IMR-90 (cell line): ENCODE measurements at regions not wholly inside any gene's neighbourhood (a gene's known extent, or its start where the extent isn't known, plus 50 kb on each side); places are given as distances from the start of the nearest gene placed in this dataset.

ENCODE experiments used
- ATAC-seq: fragments of 200-7000 bp; cut with Tn5 transposase; 2 replicates; pipeline ENCODE4 v1.9.1; 2020; ENCODE audit warnings: low read depth, mild to moderate bottlenecking, moderate library complexity
- BruUV-seq: library from RNA; stranded (reverse); fragments of 400-500 nt; replicated peaks from 2 replicates; lab custom pipeline; 2021; lab: Mats Ljungman, UMichigan
- CTCF ChIA-PET: fragments of 300-600 bp; formaldehyde crosslinking; extraction: SDS; loops from one replicate; lab custom pipeline; 2021; ENCODE audit warnings: antibody characterized with exemption; lab: Yijun Ruan, JAX
- POLR2A ChIA-PET: fragments of 300-600 bp; sonication (Branson Sonifier 250); formaldehyde crosslinking; loops from one replicate; lab custom pipeline; 2022; ENCODE audit warnings: antibody characterized with exemption; ENCODE audit not compliant: unreplicated experiment; lab: Charles Lee
- DNase-seq: peaks from one replicate; pipeline ENCODE4 v3.0.0; 2013
- H2AFZ ChIP-seq: replicated peaks from 2 replicates; pipeline ENCODE3; 2013; ENCODE audit warnings: low read length, mild to moderate bottlenecking; ENCODE audit not compliant: poor library complexity
- H2AK5ac ChIP-seq: 2 replicates; pipeline ENCODE4 v1.6.1; 2013; ENCODE audit warnings: low read depth, low read length, inconsistent platforms
- H2AK9ac ChIP-seq: replicated peaks from 2 replicates; pipeline ENCODE3; 2013; ENCODE audit warnings: mild to moderate bottlenecking, low read depth, low read length, moderate library complexity; ENCODE audit not compliant: poor library complexity
- H2BK120ac ChIP-seq: 2 replicates; pipeline ENCODE4 v1.6.1; 2013; ENCODE audit warnings: low read depth, low read length, inconsistent platforms
- H2BK15ac ChIP-seq: 3 replicates; pipeline ENCODE4 v1.6.1; 2013; ENCODE audit warnings: low read depth, low read length, inconsistent platforms
- H2BK20ac ChIP-seq: 2 replicates; pipeline ENCODE4 v1.6.1; 2013; ENCODE audit warnings: low read depth, mild to moderate bottlenecking, inconsistent platforms, low read length, moderate library complexity
- H2BK5ac ChIP-seq: 2 replicates; pipeline ENCODE4 v1.6.1; 2013; ENCODE audit warnings: mild to moderate bottlenecking, low read depth, low read length, inconsistent platforms; ENCODE audit not compliant: poor library complexity, severe bottlenecking
- H3K14ac ChIP-seq: replicated peaks from 2 replicates; pipeline ENCODE4 v1.6.1; 2013; ENCODE audit warnings: low read depth, low read length, inconsistent platforms
- H3K18ac ChIP-seq: 2 replicates; pipeline ENCODE4 v1.6.1; 2013; ENCODE audit warnings: low read depth, low read length, control low read depth
- H3K23ac ChIP-seq: 2 replicates; pipeline ENCODE4 v1.6.1; 2013; ENCODE audit warnings: low read depth, low read length, inconsistent platforms
- H3K27ac ChIP-seq: 2 replicates; pipeline ENCODE4 v1.5.1; 2013; ENCODE audit warnings: mild to moderate bottlenecking, control low read depth, low read length; ENCODE audit not compliant: insufficient read depth
- H3K27me3 ChIP-seq: 2 replicates; pipeline ENCODE4 v1.6.1; 2013; ENCODE audit warnings: low read length; ENCODE audit not compliant: control insufficient read depth, insufficient read depth
- H3K36me3 ChIP-seq: 2 replicates; pipeline ENCODE4 v1.6.1; 2013; ENCODE audit warnings: low read length, mixed read lengths; ENCODE audit not compliant: control insufficient read depth, insufficient read depth
- H3K4ac ChIP-seq: 2 replicates; pipeline ENCODE4 v1.6.1; 2013; ENCODE audit warnings: low read depth, low read length, inconsistent platforms
- H3K4me1 ChIP-seq: 2 replicates; pipeline ENCODE4 v1.6.1; 2013; ENCODE audit warnings: low read length, mixed read lengths; ENCODE audit not compliant: control insufficient read depth, insufficient read depth
- H3K4me2 ChIP-seq: 2 replicates; pipeline ENCODE4 v1.6.1; 2013; ENCODE audit warnings: low read depth, mild to moderate bottlenecking, control low read depth, low read length, moderate library complexity
- H3K4me3 ChIP-seq: 2 replicates; pipeline ENCODE4 v1.5.1; 2013; ENCODE audit warnings: low read depth, mild to moderate bottlenecking, control low read depth, low read length, moderate library complexity; ENCODE audit not compliant: insufficient read depth
- H3K56ac ChIP-seq: 2 replicates; pipeline ENCODE4 v1.6.1; 2013; ENCODE audit warnings: low read length, inconsistent platforms; ENCODE audit not compliant: insufficient read depth; ENCODE audit errors: extremely low read depth
- H3K79me1 ChIP-seq, 2 experiments: 2 replicates each; pipeline ENCODE4 v1.6.1; 2013; ENCODE audit warnings: low read length in 2 of 2, inconsistent platforms in 1 of 2, low read depth in 1 of 2
- H3K9ac ChIP-seq: 2 replicates; pipeline ENCODE4 v1.6.1; 2013; ENCODE audit warnings: low read depth, low read length, control low read depth
- H3K9me1 ChIP-seq: 2 replicates; pipeline ENCODE4 v1.6.1; 2013; ENCODE audit warnings: low read length, inconsistent platforms; ENCODE audit not compliant: insufficient read depth
- H3K9me3 ChIP-seq: 2 replicates; pipeline ENCODE4 v1.6.1; 2013; ENCODE audit warnings: low read length; ENCODE audit not compliant: control insufficient read depth, insufficient read depth
- H4K20me1 ChIP-seq: 2 replicates; pipeline ENCODE4 v1.6.1; 2013; ENCODE audit warnings: low read length, inconsistent platforms; ENCODE audit not compliant: insufficient read depth
- H4K5ac ChIP-seq: 2 replicates; pipeline ENCODE4 v1.6.1; 2013; ENCODE audit warnings: mild to moderate bottlenecking, low read depth, low read length, control low read depth
- H4K8ac ChIP-seq, 2 experiments: 2 replicates each; pipeline ENCODE4 v1.6.1; 2013; ENCODE audit warnings: low read depth in 2 of 2, low read length in 2 of 2, control low read depth in 1 of 2, inconsistent platforms in 1 of 2
- H4K91ac ChIP-seq: 2 replicates; pipeline ENCODE4 v1.6.1; 2013; ENCODE audit warnings: low read depth, low read length, inconsistent platforms; ENCODE audit not compliant: insufficient read depth
- BHLHE40 ChIP-seq: fragments of 150-350 bp; IDR thresholded peaks from 2 replicates; pipeline ENCODE4 v1.6.1; 2016; ENCODE audit warnings: mild to moderate bottlenecking, low read depth, low read length
- CEBPB ChIP-seq: IDR thresholded peaks from 2 replicates; pipeline ENCODE4 v1.6.1; 2012; ENCODE audit warnings: low read depth, low read length, improper control_type of control experiment
- CHD1 ChIP-seq: IDR thresholded peaks from 2 replicates; pipeline ENCODE4 v1.6.1; 2012; ENCODE audit warnings: low read depth, low read length, improper control_type of control experiment
- FOS ChIP-seq: fragments of 150-350 bp; IDR thresholded peaks from 2 replicates; pipeline ENCODE4 v1.6.1; 2016; ENCODE audit warnings: low read depth, low read length
- MAFK ChIP-seq: IDR thresholded peaks from 2 replicates; pipeline ENCODE4 v1.6.1; 2012; ENCODE audit warnings: low read depth, low read length, improper control_type of control experiment
- MAZ ChIP-seq: IDR thresholded peaks from 2 replicates; pipeline ENCODE4 v1.6.1; 2012; ENCODE audit warnings: low read depth, mild to moderate bottlenecking, low read length, improper control_type of control experiment, moderate library complexity, borderline replicate concordance
- MXI1 ChIP-seq: IDR thresholded peaks from 2 replicates; pipeline ENCODE4 v1.6.1; 2012; ENCODE audit warnings: low read depth, mild to moderate bottlenecking, low read length, moderate library complexity, borderline replicate concordance
- NFE2L2 ChIP-seq: fragments of 150-350 bp; IDR thresholded peaks from 2 replicates; pipeline ENCODE4 v1.6.1; 2016; ENCODE audit warnings: low read depth, mild to moderate bottlenecking, low read length
- POLR2A ChIP-seq: IDR thresholded peaks from 2 replicates; pipeline ENCODE4 v1.6.1; 2012; ENCODE audit warnings: mild to moderate bottlenecking, low read depth, low read length
- RAD21 ChIP-seq: IDR thresholded peaks from 2 replicates; pipeline ENCODE4 v1.6.1; 2012; ENCODE audit warnings: low read length, improper control_type of control experiment
- RCOR1 ChIP-seq: IDR thresholded peaks from 2 replicates; pipeline ENCODE4 v1.6.1; 2012; ENCODE audit warnings: mild to moderate bottlenecking, low read length, improper control_type of control experiment; ENCODE audit not compliant: insufficient replicate concordance
- RFX5 ChIP-seq: IDR thresholded peaks from 2 replicates; pipeline ENCODE4 v1.8.0; 2012; ENCODE audit warnings: low read depth, mild to moderate bottlenecking, low read length, moderate library complexity
- SMC3 ChIP-seq: fragments of 150-350 bp; IDR thresholded peaks from 2 replicates; pipeline ENCODE4 v1.6.1; 2016; ENCODE audit warnings: low read depth, mild to moderate bottlenecking, antibody characterized with exemption, low read length, moderate library complexity
- WGBS, 2 experiments: methylation state at CpG; one replicate each; pipeline versions ENCODE4 v1.1.5 to v1.1.7; 2013; ENCODE audit warnings: missing lambda C conversion rate in 2 of 2; ENCODE audit not compliant: insufficient read length in 1 of 2; ENCODE audit errors: extremely low coverage in 2 of 2; 5-methylcytosine and 5-hydroxymethylcytosine counted together
- dilution Hi-C: fragments of 300-500 bp; cut with HindIII; formaldehyde crosslinking; loops from one replicate; pipeline ENCODE4 v1.14.3; 2018; ENCODE audit warnings: low sequenced_read_pairs; ENCODE audit not compliant: unreplicated experiment
- in situ Hi-C: fragments of 300-500 bp; cut with MboI; formaldehyde crosslinking; loops from 3 replicates; pipeline ENCODE4 v1.14.3; 2019; ENCODE audit warnings: low sequenced_read_pairs, inconsistent platforms, mixed read lengths
- intact Hi-C: fragments of 100-400 bp; cut with micrococcal nuclease; formaldehyde crosslinking; loops from 2 replicates; pipeline ENCODE4 v1.10.0; 2022
- TF ChIP-seq, protein P1 (sequence below): fragments of 150-350 bp; IDR thresholded peaks from 2 replicates; pipeline ENCODE4 v1.6.1; 2017; ENCODE audit warnings: mild to moderate bottlenecking, antibody characterized with exemption, low read length, low read depth
- TF ChIP-seq, protein P2 (sequence below): conservative IDR thresholded peaks from 2 replicates; pipeline ENCODE4 v1.5.1; 2012; ENCODE audit warnings: mild to moderate bottlenecking, low read depth, low read length, improper control_type of control experiment
- TF ChIP-seq, protein P3 (sequence below): fragments of 150-350 bp; IDR thresholded peaks from 2 replicates; pipeline ENCODE4 v1.6.1; 2016; ENCODE audit warnings: low read depth, mild to moderate bottlenecking, low read length, moderate library complexity, borderline replicate concordance

GRCh38 chr10:64659311-64659710, 1138.1 kb downstream of the REEP3 start:
- H3K79me1 ChIP-seq: no peaks in the 10 kb centered on the region
- in situ Hi-C loops: no loop called here
- H2BK15ac ChIP-seq: no peak overlapping the region
- DNase-seq (no peak), ATAC-seq (no peak)
- H2BK120ac ChIP-seq: no peak overlapping the region
- no peak overlapping the region for H4K5ac ChIP-seq
- H2AK9ac ChIP-seq: no peak overlapping the region
- no peak overlapping the region for H3K18ac ChIP-seq
- no peak overlapping the region for H3K14ac ChIP-seq
- H3K4me1 ChIP-seq: no peaks in the 10 kb centered on the region
- H2BK5ac ChIP-seq: no peak overlapping the region
- no peak overlapping the region for H4K91ac ChIP-seq
- H4K20me1 ChIP-seq: no peaks in the 10 kb centered on the region
- H3K9me1 ChIP-seq: no peaks in the 10 kb centered on the region
- H2AFZ ChIP-seq: no peak overlapping the region
- no peak overlapping the region for H2BK20ac ChIP-seq
- TF ChIP-seq NFE2L2 (no peak), MAZ (no peak), POLR2A (no peak), RFX5 (no peak), CHD1 (no peak), FOS (no peak), RAD21 (no peak), MAFK (no peak), SMC3 (no peak), BHLHE40 (no peak), CEBPB (no peak), RCOR1 (no peak), MXI1 (no peak)
- TF ChIP-seq, protein P1, sequence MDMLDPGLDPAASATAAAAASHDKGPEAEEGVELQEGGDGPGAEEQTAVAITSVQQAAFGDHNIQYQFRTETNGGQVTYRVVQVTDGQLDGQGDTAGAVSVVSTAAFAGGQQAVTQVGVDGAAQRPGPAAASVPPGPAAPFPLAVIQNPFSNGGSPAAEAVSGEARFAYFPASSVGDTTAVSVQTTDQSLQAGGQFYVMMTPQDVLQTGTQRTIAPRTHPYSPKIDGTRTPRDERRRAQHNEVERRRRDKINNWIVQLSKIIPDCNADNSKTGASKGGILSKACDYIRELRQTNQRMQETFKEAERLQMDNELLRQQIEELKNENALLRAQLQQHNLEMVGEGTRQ: no peak
- TF ChIP-seq, protein P2, sequence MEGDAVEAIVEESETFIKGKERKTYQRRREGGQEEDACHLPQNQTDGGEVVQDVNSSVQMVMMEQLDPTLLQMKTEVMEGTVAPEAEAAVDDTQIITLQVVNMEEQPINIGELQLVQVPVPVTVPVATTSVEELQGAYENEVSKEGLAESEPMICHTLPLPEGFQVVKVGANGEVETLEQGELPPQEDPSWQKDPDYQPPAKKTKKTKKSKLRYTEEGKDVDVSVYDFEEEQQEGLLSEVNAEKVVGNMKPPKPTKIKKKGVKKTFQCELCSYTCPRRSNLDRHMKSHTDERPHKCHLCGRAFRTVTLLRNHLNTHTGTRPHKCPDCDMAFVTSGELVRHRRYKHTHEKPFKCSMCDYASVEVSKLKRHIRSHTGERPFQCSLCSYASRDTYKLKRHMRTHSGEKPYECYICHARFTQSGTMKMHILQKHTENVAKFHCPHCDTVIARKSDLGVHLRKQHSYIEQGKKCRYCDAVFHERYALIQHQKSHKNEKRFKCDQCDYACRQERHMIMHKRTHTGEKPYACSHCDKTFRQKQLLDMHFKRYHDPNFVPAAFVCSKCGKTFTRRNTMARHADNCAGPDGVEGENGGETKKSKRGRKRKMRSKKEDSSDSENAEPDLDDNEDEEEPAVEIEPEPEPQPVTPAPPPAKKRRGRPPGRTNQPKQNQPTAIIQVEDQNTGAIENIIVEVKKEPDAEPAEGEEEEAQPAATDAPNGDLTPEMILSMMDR: no peak
- TF ChIP-seq, protein P3, sequence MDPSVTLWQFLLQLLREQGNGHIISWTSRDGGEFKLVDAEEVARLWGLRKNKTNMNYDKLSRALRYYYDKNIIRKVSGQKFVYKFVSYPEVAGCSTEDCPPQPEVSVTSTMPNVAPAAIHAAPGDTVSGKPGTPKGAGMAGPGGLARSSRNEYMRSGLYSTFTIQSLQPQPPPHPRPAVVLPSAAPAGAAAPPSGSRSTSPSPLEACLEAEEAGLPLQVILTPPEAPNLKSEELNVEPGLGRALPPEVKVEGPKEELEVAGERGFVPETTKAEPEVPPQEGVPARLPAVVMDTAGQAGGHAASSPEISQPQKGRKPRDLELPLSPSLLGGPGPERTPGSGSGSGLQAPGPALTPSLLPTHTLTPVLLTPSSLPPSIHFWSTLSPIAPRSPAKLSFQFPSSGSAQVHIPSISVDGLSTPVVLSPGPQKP: no peak
- H3K23ac ChIP-seq: no peak overlapping the region
- H3K4ac ChIP-seq: no peak overlapping the region
- no CpG with 5 or more reads among the region's 1 CpG for WGBS, 2 experiments
- no peak overlapping the region for H3K4me3 ChIP-seq
- POLR2A ChIA-PET: no interaction called here
- H3K27ac ChIP-seq: no peak overlapping the region
- CTCF ChIA-PET: no interaction called here
- dilution Hi-C loops: no loop called here
- H3K9ac ChIP-seq: no peak overlapping the region
- no peaks in the 10 kb centered on the region for H3K36me3 ChIP-seq
- no peaks in the 10 kb centered on the region for H3K27me3 ChIP-seq
- intact Hi-C loops: no loop called here
- BruUV-seq: no TSS peak
- no peaks in the 10 kb centered on the region for H3K9me3 ChIP-seq
- no peak overlapping the region for H2AK5ac ChIP-seq
- H3K56ac ChIP-seq: no peak overlapping the region
- H3K4me2 ChIP-seq: no peak overlapping the region
- H4K8ac ChIP-seq: no peak overlapping the region
